Neural cell (in vitro differentiated cells): ENCODE measurements at regions not wholly inside any gene's neighbourhood (a gene's known extent, or its start where the extent isn't known, plus 50 kb on each side); places are given as distances from the start of the nearest gene placed in this dataset.

ENCODE experiments used
- CTCF ChIP-seq: fragments of 450-650 bp; IDR thresholded peaks from 2 replicates; pipeline ENCODE4 v1.5.1; 2014; ENCODE audit warnings: antibody characterized with exemption, mild to moderate bottlenecking, moderate library complexity; ENCODE audit not compliant: poor library complexity, severe bottlenecking
- EP300 ChIP-seq: fragments of 450-650 bp; conservative IDR thresholded peaks from 2 replicates; pipeline ENCODE4 v1.6.1; 2014; ENCODE audit warnings: antibody characterized with exemption, mild to moderate bottlenecking, moderate library complexity; ENCODE audit not compliant: poor library complexity, severe bottlenecking
- EZH2 ChIP-seq: fragments of 200-600, 300-800 bp; shearing (Covaris generic), sonication (generic); IDR thresholded peaks from 2 replicates; pipeline ENCODE4 v1.6.1; 2014; ENCODE audit warnings: antibody characterized with exemption, low read length, borderline replicate concordance, mild to moderate bottlenecking; ENCODE audit not compliant: insufficient read depth, poor library complexity, severe bottlenecking
- MXI1 ChIP-seq: fragments of 450-650 bp; conservative IDR thresholded peaks from 2 replicates; pipeline ENCODE4 v1.6.1; 2014; ENCODE audit warnings: antibody characterized with exemption, mild to moderate bottlenecking; ENCODE audit not compliant: poor library complexity, severe bottlenecking
- POLR2AphosphoS5 ChIP-seq: IDR thresholded peaks from 2 replicates; pipeline ENCODE4 v1.6.1; 2012
- RAD21 ChIP-seq: fragments of 450-650 bp; conservative IDR thresholded peaks from 2 replicates; pipeline ENCODE4 v1.6.1; 2014; ENCODE audit warnings: antibody characterized with exemption, mild to moderate bottlenecking, moderate library complexity
- REST ChIP-seq: IDR thresholded peaks from 2 replicates; pipeline ENCODE4 v1.6.1; 2012; ENCODE audit warnings: borderline replicate concordance
- SMC3 ChIP-seq: fragments of 450-650 bp; conservative IDR thresholded peaks from 2 replicates; pipeline ENCODE4 v1.6.1; 2014; ENCODE audit warnings: antibody characterized with exemption, mild to moderate bottlenecking, moderate library complexity; ENCODE audit not compliant: poor library complexity
- TAF1 ChIP-seq: IDR thresholded peaks from 2 replicates; pipeline ENCODE4 v1.6.1; 2012; ENCODE audit warnings: low read depth

GRCh38 chr21:19239696-19240095 is 836.1 kb upstream of the TMPRSS15 start:
- TF ChIP-seq CTCF (no peak), EP300 (no peak), POLR2AphosphoS5 (no peak), EZH2 (no peak), TAF1 (no peak), REST (no peak), SMC3 (no peak), RAD21 (no peak), MXI1 (no peak)
